Vagina (tissue), 2 donors: ENCODE measurements at regions not wholly inside any gene's neighbourhood (a gene's known extent, or its start where the extent isn't known, plus 50 kb on each side); places are given as distances from the start of the nearest gene placed in this dataset.

ENCODE experiments used
- DNase-seq, 2 donors: peaks; one replicate each; pipeline ENCODE4 v3.0.0-alpha.2; 2017; ENCODE audit errors: extremely low spot score in 2 of 2
- H3K27ac ChIP-seq: fragments of 200-600 bp; sonication (generic); one replicate; pipeline ENCODE4 v1.5.1; 2019
- H3K27me3 ChIP-seq: fragments of 200-600 bp; sonication (generic); one replicate; pipeline ENCODE4 v1.5.1; 2019
- H3K36me3 ChIP-seq, 2 donors: fragments of 200-600 bp; sonication (generic); one replicate each; pipeline ENCODE4 v1.5.1; 2017 to 2019
- H3K4me1 ChIP-seq: fragments of 200-600 bp; sonication (generic); one replicate; pipeline ENCODE4 v1.5.1; 2019
- H3K4me3 ChIP-seq, 2 donors: fragments of 200-600 bp; sonication (generic); 1 replicate in 1 of 2; 2 replicates in 1 of 2; pipeline ENCODE4 v1.5.1; 2016 to 2019
- H3K9me3 ChIP-seq: fragments of 200-600 bp; sonication (generic); one replicate; pipeline ENCODE4 v1.5.1; 2019
- CTCF ChIP-seq, 3 experiments: fragments of 450-650 bp in 2 of 3; fragments of 200-600 bp in 1 of 3; sonication (generic) in 1 of 3; IDR thresholded peaks; one replicate each; pipeline ENCODE4 v1.5.1; 2017 to 2019; ENCODE audit warnings: antibody characterized with exemption in 3 of 3, mild to moderate bottlenecking in 2 of 3, moderate library complexity in 2 of 3
- POLR2A ChIP-seq, 2 donors: fragments of 450-650 bp; IDR thresholded peaks; one replicate each; pipeline ENCODE4 v1.6.1; 2017; ENCODE audit warnings: antibody characterized with exemption in 2 of 2, mild to moderate bottlenecking in 2 of 2, moderate library complexity in 2 of 2
- POLR2AphosphoS5 ChIP-seq, 2 donors: sonication (generic); formaldehyde crosslinking; IDR thresholded peaks; one replicate each; pipeline ENCODE4 v1.9.0; 2017; ENCODE audit warnings: antibody characterized with exemption in 2 of 2, mild to moderate bottlenecking in 2 of 2, low read depth in 1 of 2; ENCODE audit not compliant: insufficient read depth in 1 of 2
- intact Hi-C: fragments of 100-400 bp; cut with DNase I; formaldehyde crosslinking; loops from one replicate; pipeline ENCODE4 v1.15.1; 2023

- H3K4me1 ChIP-seq: peaks cover 5% of the 10 kb centered on the region
- no peaks in the 10 kb centered on the region for H3K9me3 ChIP-seq
- intact Hi-C loops: no loop called here
- DNase-seq: no peak
- no peaks in the 10 kb centered on the region for H3K36me3 ChIP-seq
- H3K4me3 ChIP-seq: no peak overlapping the region
- H3K27me3 ChIP-seq: no peaks in the 10 kb centered on the region
- TF ChIP-seq POLR2AphosphoS5 (IDR thresholded peaks at IDR 0.05; ENCODE audit: insufficient read depth in 1 of 2, low read depth in 1 of 2) (no peak), POLR2A (IDR thresholded peaks at IDR 0.05) (no peak), CTCF (IDR thresholded peaks at IDR 0.05) (no peak)
- no peak overlapping the region for H3K27ac ChIP-seq
Measured at GRCh38 chr9:115978091-115978490, 175.5 kb upstream of the PAPPA start.

- no peak for DNase-seq
- no peak overlapping the region for H3K4me3 ChIP-seq
- peaks cover 5% of the 10 kb centered on the region for H3K4me1 ChIP-seq
- intact Hi-C loops: no loop called here
- H3K27me3 ChIP-seq: no peaks in the 10 kb centered on the region
- no peaks in the 10 kb centered on the region for H3K9me3 ChIP-seq
- no peak overlapping the region for H3K27ac ChIP-seq
- H3K36me3 ChIP-seq: no peaks in the 10 kb centered on the region
- TF ChIP-seq CTCF (IDR thresholded peaks at IDR 0.05) (no peak), POLR2AphosphoS5 (IDR thresholded peaks at IDR 0.05; ENCODE audit: insufficient read depth in 1 of 2, low read depth in 1 of 2) (no peak), POLR2A (IDR thresholded peaks at IDR 0.05) (no peak)
Measured at GRCh38 chr9:115978659-115979096, 174.9 kb upstream of the PAPPA start.

- Histone ChIP-seq H3K4me1 (peaks cover 5% of the 10 kb centered on the region), H3K9me3 (no peaks in the 10 kb centered on the region), H3K27me3 (no peaks in the 10 kb centered on the region), H3K36me3 (no peaks in the 10 kb centered on the region), H3K27ac (no peak overlapping the region), H3K4me3 (no peak overlapping the region)
- no peak for TF ChIP-seq CTCF (IDR thresholded peaks at IDR 0.05)
- no peak for TF ChIP-seq POLR2AphosphoS5 (IDR thresholded peaks at IDR 0.05; ENCODE audit: insufficient read depth in 1 of 2, low read depth in 1 of 2)
- TF ChIP-seq POLR2A (IDR thresholded peaks at IDR 0.05): no peak
- no peak for DNase-seq
- intact Hi-C loops: no loop called here
Measured at GRCh38 chr9:115980054-115980453, 173.5 kb upstream of the PAPPA start.

- H3K4me3 ChIP-seq: no peak overlapping the region
- H3K36me3 ChIP-seq: no peaks in the 10 kb centered on the region
- no peak for DNase-seq
- H3K4me1 ChIP-seq: peaks cover 5% of the 10 kb centered on the region
- intact Hi-C loops: no loop called here
- H3K27me3 ChIP-seq: no peaks in the 10 kb centered on the region
- no peak overlapping the region for H3K27ac ChIP-seq
- no peaks in the 10 kb centered on the region for H3K9me3 ChIP-seq
- TF ChIP-seq POLR2A (IDR thresholded peaks at IDR 0.05) (no peak), CTCF (IDR thresholded peaks at IDR 0.05) (no peak), POLR2AphosphoS5 (IDR thresholded peaks at IDR 0.05; ENCODE audit: insufficient read depth in 1 of 2, low read depth in 1 of 2) (no peak)
Measured at GRCh38 chr9:115980502-115980901, 173.1 kb upstream of the PAPPA start.

- Histone ChIP-seq H3K27me3 (no peaks in the 10 kb centered on the region), H3K36me3 (no peaks in the 10 kb centered on the region), H3K27ac (no peak overlapping the region), H3K4me1 (peaks cover 5% of the 10 kb centered on the region), H3K4me3 (no peak overlapping the region), H3K9me3 (no peaks in the 10 kb centered on the region)
- TF ChIP-seq POLR2AphosphoS5 (IDR thresholded peaks at IDR 0.05; ENCODE audit: insufficient read depth in 1 of 2, low read depth in 1 of 2) (no peak), POLR2A (IDR thresholded peaks at IDR 0.05) (no peak)
- intact Hi-C loops: no loop called here
- DNase-seq: no peak
Measured at GRCh38 chr9:115980976-115981375, 172.6 kb upstream of the PAPPA start.
